Testis (tissue), 2 donors: ENCODE measurements at regions not wholly inside any gene's neighbourhood (a gene's known extent, or its start where the extent isn't known, plus 50 kb on each side); places are given as distances from the start of the nearest gene placed in this dataset.

Experiments used
- POLR2A ChIP-seq: fragments of 450-650 bp; IDR thresholded peaks from one replicate; pipeline ENCODE4 v1.6.1; 2017; ENCODE audit warnings: antibody characterized with exemption, mild to moderate bottlenecking, moderate library complexity
- TF ChIP-seq, protein P1 (sequence below), 3 experiments: fragments of 450-650 bp in 2 of 3; fragments of 200-600 bp in 1 of 3; sonication (generic) in 1 of 3; IDR thresholded peaks; one replicate each; pipeline ENCODE4 v1.5.1; 2016 to 2019; ENCODE audit warnings: antibody characterized with exemption in 3 of 3, mild to moderate bottlenecking in 2 of 3, moderate library complexity in 1 of 3

DNA sequence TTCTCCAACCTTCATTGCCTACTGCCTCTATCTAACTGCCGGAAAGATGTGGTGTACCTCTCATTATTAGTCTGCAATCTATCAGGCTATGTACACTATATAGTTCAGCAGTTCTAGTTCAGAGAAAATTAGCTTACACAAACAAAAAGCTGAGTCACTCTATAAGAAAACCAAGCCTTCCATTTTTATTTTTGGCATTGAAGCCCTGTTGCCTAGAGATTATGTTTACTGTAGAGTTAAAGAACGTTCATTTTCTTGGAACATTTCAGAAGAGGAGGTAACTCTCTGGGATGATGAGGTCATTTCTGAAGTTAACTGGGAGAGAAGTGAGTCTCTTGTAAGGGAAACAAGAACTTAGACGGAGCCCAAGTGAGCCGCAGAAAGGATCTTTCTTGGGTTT, 133.5 kb downstream of the FAM124B start:
- TF ChIP-seq, protein P1, sequence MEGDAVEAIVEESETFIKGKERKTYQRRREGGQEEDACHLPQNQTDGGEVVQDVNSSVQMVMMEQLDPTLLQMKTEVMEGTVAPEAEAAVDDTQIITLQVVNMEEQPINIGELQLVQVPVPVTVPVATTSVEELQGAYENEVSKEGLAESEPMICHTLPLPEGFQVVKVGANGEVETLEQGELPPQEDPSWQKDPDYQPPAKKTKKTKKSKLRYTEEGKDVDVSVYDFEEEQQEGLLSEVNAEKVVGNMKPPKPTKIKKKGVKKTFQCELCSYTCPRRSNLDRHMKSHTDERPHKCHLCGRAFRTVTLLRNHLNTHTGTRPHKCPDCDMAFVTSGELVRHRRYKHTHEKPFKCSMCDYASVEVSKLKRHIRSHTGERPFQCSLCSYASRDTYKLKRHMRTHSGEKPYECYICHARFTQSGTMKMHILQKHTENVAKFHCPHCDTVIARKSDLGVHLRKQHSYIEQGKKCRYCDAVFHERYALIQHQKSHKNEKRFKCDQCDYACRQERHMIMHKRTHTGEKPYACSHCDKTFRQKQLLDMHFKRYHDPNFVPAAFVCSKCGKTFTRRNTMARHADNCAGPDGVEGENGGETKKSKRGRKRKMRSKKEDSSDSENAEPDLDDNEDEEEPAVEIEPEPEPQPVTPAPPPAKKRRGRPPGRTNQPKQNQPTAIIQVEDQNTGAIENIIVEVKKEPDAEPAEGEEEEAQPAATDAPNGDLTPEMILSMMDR (IDR thresholded peaks at IDR 0.05) = no peak
- TF ChIP-seq POLR2A = no peak
